Upper lobe of left lung (tissue), 4 donors: ENCODE measurements at regions not wholly inside any gene's neighbourhood (a gene's known extent, or its start where the extent isn't known, plus 50 kb on each side); places are given as distances from the start of the nearest gene placed in this dataset.

Source experiments
- CTCF ChIP-seq, 6 experiments: fragments of 450-650 bp in 4 of 6; fragments of 200-600 bp in 2 of 6; sonication (generic) in 2 of 6; IDR thresholded peaks; one replicate each; pipeline ENCODE4 v1.5.1; 2016 to 2019; ENCODE audit warnings: antibody characterized with exemption in 6 of 6
- EP300 ChIP-seq, 4 donors: sonication (generic); formaldehyde crosslinking; IDR thresholded peaks; one replicate each; pipeline ENCODE4 v1.5.1; 2017; ENCODE audit warnings: antibody characterized with exemption in 4 of 4, control low read depth in 2 of 4
- POLR2A ChIP-seq, 4 donors: fragments of 450-650 bp; IDR thresholded peaks; one replicate each; pipeline ENCODE4 v1.5.1; 2016 to 2017; ENCODE audit warnings: antibody characterized with exemption in 4 of 4, mild to moderate bottlenecking in 2 of 4
- POLR2AphosphoS5 ChIP-seq, 2 donors: sonication (generic); formaldehyde crosslinking; IDR thresholded peaks; one replicate each; pipeline ENCODE4 v1.5.1; 2017; ENCODE audit warnings: antibody characterized with exemption in 2 of 2

GRCh38 chr5:109597893-109598292 is 91.8 kb upstream of the MAN2A1 start:
- TF ChIP-seq CTCF (IDR thresholded peaks at IDR 0.05) (no peak), EP300 (IDR thresholded peaks at IDR 0.05) (no peak), POLR2AphosphoS5 (IDR thresholded peaks at IDR 0.05) (no peak), POLR2A (IDR thresholded peaks at IDR 0.05) (no peak)
